Neural progenitor cell (in vitro differentiated cells): ENCODE measurements at regions not wholly inside any gene's neighbourhood (a gene's known extent, or its start where the extent isn't known, plus 50 kb on each side); places are given as distances from the start of the nearest gene placed in this dataset.

Experiments
- CTCF ChIP-seq: fragments of 200-600 bp; sonication (generic); IDR thresholded peaks from 2 replicates; pipeline ENCODE4 v1.5.1; 2017; ENCODE audit warnings: antibody characterized with exemption, mild to moderate bottlenecking
- EZH2 ChIP-seq: fragments of 200-600 bp; sonication (generic); IDR thresholded peaks from 2 replicates; pipeline ENCODE4 v1.6.1; 2017; ENCODE audit warnings: antibody characterized with exemption, mild to moderate bottlenecking, moderate library complexity
- EZH2phosphoT487 ChIP-seq: fragments of 200-600 bp; sonication (generic); IDR thresholded peaks from 2 replicates; pipeline ENCODE4 v1.6.1; 2017; ENCODE audit warnings: antibody characterized with exemption

GRCh38 chr5:23763170-23763569, 255.8 kb downstream of the PRDM9 start:
- TF ChIP-seq CTCF (no peak), EZH2 (no peak), EZH2phosphoT487 (no peak)
